AG09309 (cell line): ENCODE measurements at regions not wholly inside any gene's neighbourhood (a gene's known extent, or its start where the extent isn't known, plus 50 kb on each side); places are given as distances from the start of the nearest gene placed in this dataset.

ENCODE experiments used
- DNase-seq: peaks from one replicate; pipeline ENCODE4 v3.0.0-alpha.2; 2010; ENCODE audit warnings: low read depth
- H3K4me3 ChIP-seq: 2 replicates; pipeline ENCODE4 v1.5.1; 2011; ENCODE audit warnings: mild to moderate bottlenecking, low read depth, low read length, moderate library complexity; ENCODE audit not compliant: control insufficient read depth
- CTCF ChIP-seq: IDR thresholded peaks from 2 replicates; pipeline ENCODE4 v1.5.1; 2011; ENCODE audit warnings: mild to moderate bottlenecking, low read depth, low read length, inconsistent platforms; ENCODE audit not compliant: insufficient read depth, control insufficient read depth; ENCODE audit errors: missing control alignments

- no peak for DNase-seq
- no peak overlapping the region for H3K4me3 ChIP-seq
- TF ChIP-seq CTCF: no peak
These were observed 544.5 kb upstream of the ZNF608 start for GRCh38 chr5:125290935-125291334.

GRCh38 chr5:125291447-125291846, 545.0 kb upstream of the ZNF608 start:
- no peak for DNase-seq
- no peak overlapping the region for H3K4me3 ChIP-seq
- TF ChIP-seq CTCF: no peak

GRCh38 chr5:125293223-125293622, 546.8 kb upstream of the ZNF608 start:
- no peak for TF ChIP-seq CTCF

GRCh38 chr5:125293726-125294125, 547.3 kb upstream of the ZNF608 start:
- no peak for DNase-seq
- TF ChIP-seq CTCF: no peak
- H3K4me3 ChIP-seq: no peak overlapping the region

More at GRCh38 chr5:125293223-125293622, 546.8 kb upstream of the ZNF608 start:
- no peak for DNase-seq
- no peak overlapping the region for H3K4me3 ChIP-seq

GRCh38 chr5:125294844-125295243, 548.4 kb upstream of the ZNF608 start:
- DNase-seq: no peak
- TF ChIP-seq CTCF: no peak
- no peak overlapping the region for H3K4me3 ChIP-seq

GRCh38 chr5:125295405-125295872, 549.0 kb upstream of the ZNF608 start:
- no peak overlapping the region for H3K4me3 ChIP-seq
- TF ChIP-seq CTCF: no peak
- DNase-seq: no peak

- DNase-seq: no peak
- H3K4me3 ChIP-seq: no peak overlapping the region
- no peak for TF ChIP-seq CTCF
These were observed 551.8 kb upstream of the ZNF608 start for GRCh38 chr5:125298258-125298657.
